Stomach (tissue), 4 donors: ENCODE measurements at regions not wholly inside any gene's neighbourhood (a gene's known extent, or its start where the extent isn't known, plus 50 kb on each side); places are given as distances from the start of the nearest gene placed in this dataset.

Experiments used
- EP300 ChIP-seq: sonication (generic); formaldehyde crosslinking; IDR thresholded peaks from one replicate; pipeline ENCODE4 v1.6.1; 2017; ENCODE audit warnings: antibody characterized with exemption
- POLR2A ChIP-seq, 4 donors: fragments of 450-650 bp; IDR thresholded peaks; one replicate each; pipeline ENCODE4 v1.6.1; 2016; ENCODE audit warnings: antibody characterized with exemption in 4 of 4, control low read depth in 2 of 4, mild to moderate bottlenecking in 1 of 4, moderate library complexity in 1 of 4
- POLR2AphosphoS5 ChIP-seq, 3 donors: sonication (generic); formaldehyde crosslinking; IDR thresholded peaks; one replicate each; pipeline ENCODE4 v1.6.1; 2016; ENCODE audit warnings: antibody characterized with exemption in 3 of 3
- TF ChIP-seq, protein P1 (sequence below), 7 experiments: fragments of 450-650 bp in 4 of 7; fragments of 200-600 bp in 3 of 7; sonication (generic) in 3 of 7; IDR thresholded peaks; one replicate each; pipeline ENCODE4 v1.5.1; 2016 to 2019; ENCODE audit warnings: antibody characterized with exemption in 7 of 7, control low read depth in 2 of 7, mild to moderate bottlenecking in 1 of 7

DNA sequence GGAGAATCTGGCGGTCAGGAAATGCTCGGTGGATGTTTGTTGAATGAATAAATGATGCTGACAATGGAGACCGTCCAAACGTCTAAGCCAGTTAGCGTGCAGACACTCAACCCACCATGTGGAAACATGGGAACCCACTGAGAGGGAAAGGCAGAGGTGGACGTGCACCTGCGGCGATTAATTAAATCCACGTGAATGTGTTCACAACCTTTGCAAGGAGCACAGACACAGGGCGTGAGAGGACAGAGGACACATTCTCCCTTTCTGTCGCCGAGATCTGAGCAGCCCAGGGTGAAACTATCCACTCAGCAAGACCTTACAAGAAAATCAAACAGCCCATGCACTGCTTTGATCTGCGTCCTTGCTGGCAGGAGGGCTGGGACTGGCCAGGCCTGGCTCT, 58.3 kb upstream of the LINC01488 start:
- TF ChIP-seq, protein P1, sequence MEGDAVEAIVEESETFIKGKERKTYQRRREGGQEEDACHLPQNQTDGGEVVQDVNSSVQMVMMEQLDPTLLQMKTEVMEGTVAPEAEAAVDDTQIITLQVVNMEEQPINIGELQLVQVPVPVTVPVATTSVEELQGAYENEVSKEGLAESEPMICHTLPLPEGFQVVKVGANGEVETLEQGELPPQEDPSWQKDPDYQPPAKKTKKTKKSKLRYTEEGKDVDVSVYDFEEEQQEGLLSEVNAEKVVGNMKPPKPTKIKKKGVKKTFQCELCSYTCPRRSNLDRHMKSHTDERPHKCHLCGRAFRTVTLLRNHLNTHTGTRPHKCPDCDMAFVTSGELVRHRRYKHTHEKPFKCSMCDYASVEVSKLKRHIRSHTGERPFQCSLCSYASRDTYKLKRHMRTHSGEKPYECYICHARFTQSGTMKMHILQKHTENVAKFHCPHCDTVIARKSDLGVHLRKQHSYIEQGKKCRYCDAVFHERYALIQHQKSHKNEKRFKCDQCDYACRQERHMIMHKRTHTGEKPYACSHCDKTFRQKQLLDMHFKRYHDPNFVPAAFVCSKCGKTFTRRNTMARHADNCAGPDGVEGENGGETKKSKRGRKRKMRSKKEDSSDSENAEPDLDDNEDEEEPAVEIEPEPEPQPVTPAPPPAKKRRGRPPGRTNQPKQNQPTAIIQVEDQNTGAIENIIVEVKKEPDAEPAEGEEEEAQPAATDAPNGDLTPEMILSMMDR (IDR thresholded peaks at IDR 0.05) = no peak
- TF ChIP-seq POLR2A (IDR thresholded peaks at IDR 0.05) = no peak
- TF ChIP-seq POLR2AphosphoS5 (IDR thresholded peaks at IDR 0.05) = no peak
- no peak for TF ChIP-seq EP300
